CD4-positive, alpha-beta T cell treated with Interleukin-17A for 1 hour (primary cell): ENCODE measurements at regions not wholly inside any gene's neighbourhood (a gene's known extent, or its start where the extent isn't known, plus 50 kb on each side); places are given as distances from the start of the nearest gene placed in this dataset.

Experiments
- DNase-seq: peaks from one replicate; pipeline ENCODE4 v3.0.0-alpha.2; 2020

DNA sequence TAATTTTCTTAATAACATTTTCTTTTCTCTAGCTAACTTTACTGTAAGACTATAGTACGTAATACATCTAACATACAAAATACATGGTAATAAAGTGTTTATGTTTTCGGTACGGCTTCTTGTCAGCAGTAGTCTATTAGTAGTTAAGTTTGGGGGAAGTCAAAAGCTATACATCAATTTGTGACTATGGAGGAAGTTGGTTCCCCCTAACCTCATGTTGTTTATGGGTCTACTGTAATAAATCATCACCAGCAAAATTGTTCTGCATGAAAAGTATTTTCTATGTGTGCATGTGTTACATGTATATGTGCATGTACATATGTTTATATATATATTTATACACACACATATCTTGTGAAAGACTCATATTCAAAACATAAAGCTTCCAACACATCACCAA is 303.0 kb downstream of the TRIB2 start:
- DNase-seq: no peak

DNA sequence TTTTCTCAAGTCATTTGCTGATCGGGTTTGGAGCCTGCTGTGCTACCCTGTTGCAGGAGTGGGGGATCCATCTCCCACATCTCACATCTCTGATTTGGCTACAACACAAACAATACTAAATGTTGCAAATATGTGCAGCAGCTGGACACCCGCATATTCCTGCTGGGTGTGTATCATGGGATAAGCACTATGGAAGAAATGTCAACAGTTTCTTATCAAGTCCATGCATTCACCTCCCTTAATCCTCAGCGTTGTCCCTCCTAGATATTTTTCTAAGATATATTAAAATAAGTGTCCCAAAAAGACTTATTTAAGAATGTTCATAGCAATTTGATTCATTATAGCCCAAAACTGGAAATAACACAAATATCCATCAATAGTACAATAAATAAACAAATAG is 303.7 kb downstream of the TRIB2 start:
- no peak for DNase-seq

- DNase-seq: no peak
Measured at GRCh38 chr2:13021470-13021957, 304.8 kb downstream of the TRIB2 start.

DNA sequence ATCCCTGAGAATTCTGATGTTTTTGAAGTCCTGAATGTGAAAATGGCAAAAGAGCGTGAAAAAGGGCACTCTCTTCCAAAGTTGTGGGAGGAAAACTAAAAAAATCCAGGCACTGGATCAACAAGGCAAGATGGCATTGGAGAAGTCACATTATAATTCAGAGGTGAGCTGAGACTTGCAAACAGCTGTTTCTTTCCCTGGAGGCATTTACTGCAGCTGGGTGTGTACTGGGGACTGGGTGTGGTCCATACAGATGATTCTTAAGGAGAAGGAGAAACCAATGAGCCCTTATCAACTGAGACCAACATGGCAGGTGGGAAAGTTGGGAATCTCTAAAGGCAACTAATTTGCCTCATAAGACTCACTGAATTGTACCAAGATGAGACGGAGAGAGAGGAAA is 313.9 kb downstream of the TRIB2 start:
- DNase-seq: no peak

- no peak for DNase-seq
Measured at GRCh38 chr2:13034861-13035260, 318.1 kb downstream of the TRIB2 start.

DNA sequence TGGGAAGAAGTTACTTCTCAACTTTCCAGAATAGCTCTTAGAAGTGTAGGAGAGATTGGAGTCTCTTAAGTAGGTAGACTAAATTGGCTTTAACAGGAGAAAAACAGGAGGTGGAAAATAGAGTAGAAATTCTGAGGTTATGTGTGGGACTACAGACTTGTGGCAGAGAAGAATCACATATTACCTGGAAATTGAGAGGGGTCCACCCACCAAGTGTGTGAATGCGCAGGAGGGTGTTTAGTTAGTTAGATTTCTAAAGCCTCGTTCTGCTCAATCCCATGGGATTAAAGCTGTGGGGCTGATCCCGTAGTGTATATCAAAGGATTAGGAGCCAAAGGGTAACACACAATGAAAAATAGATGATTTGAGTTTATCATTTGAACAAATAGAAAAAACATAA is 319.1 kb downstream of the TRIB2 start:
- DNase-seq: no peak

DNA sequence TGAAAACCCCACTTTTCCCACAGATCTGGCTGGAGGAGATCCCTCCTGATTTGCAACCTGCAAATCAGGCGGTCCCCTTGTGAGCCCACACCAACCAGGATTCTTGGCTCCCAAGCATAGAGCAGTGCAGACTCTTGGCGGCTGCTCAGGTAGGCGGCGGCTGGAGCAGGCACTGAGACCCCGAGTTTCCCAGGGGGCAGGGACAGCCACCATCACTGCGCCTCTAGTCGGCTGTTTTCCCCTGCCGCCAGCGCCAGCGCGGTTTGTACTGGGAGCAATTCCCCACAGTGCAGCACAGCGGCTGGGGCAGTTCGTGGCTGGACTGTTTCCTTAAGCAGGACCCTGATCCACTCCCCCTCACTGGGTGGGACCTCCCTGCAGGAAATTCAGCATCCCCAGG is 323.3 kb downstream of the TRIB2 start:
- DNase-seq: no peak

GRCh38 chr2:13046557-13047165 is 329.9 kb downstream of the TRIB2 start:
- peak; percentile 7 for DNase-seq

GRCh38 chr2:13050764-13051163 is 334.0 kb downstream of the TRIB2 start:
- DNase-seq: no peak

- no peak for DNase-seq
Measured at GRCh38 chr2:13052547-13052946, 335.8 kb downstream of the TRIB2 start.

DNA sequence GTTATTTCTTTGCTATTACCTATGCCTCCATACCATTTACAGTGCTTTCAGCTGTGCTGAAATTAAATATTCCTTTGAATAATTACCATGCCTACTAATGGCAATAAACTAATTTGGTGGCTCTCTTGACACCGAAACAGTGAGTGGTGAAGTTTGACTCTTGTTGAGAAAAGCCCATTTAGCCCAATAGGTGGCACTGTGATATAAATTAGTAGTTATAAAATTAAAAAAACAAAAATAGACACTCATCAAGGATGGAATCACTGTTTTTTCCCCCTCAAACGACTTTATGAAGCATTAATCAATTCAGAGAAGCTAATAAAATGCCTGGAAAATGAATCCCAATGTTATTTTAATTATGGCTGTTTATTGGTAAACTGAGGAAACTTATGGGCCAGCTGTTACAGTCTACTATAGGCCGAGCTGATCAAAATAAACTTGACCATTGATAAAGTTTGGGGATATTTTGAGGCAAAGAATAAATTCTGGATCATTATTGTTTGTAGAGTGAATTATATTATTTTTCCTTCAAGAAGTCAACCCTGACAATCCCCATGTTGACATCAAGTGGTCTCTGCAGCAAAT is 339.6 kb downstream of the TRIB2 start:
- no peak for DNase-seq

DNA sequence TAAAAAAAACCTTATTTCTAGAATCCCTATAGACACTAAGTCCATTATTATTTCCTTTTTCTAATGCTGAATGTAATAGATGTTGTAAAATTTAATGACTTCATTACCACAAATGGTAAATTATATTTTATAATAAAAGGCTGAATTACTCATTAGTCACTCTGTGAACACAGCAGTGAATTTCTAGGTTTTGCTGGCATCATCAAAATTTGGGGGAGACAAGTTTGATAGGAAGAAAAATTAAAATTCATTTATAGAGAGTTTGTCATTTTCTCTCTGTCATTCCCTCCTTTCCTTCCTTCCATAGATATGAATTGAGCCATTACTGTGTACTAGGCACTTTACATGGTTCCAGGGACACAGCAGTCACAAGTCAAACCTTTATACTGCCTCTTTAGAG is 340.9 kb downstream of the TRIB2 start:
- DNase-seq: no peak

- DNase-seq: no peak
Measured at GRCh38 chr2:13066676-13067075, 349.9 kb downstream of the TRIB2 start.

DNA sequence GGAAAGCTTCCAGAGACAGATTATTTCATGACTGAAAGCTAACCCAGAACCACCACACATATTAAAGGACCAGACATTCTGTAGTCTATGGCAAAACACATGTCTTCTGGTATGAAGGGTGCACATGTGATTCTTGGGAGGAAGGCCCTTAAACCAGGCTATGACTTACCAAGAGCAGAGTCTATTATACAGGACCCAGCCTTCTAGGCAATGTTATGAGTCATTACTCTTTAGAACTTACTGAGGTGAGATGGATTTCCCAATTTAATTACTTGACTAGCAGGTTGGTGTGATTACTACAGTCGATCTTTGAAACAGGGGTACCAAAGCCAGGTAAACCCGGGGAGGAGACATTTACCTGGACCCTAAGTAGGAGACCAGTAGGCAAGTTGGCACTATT is 350.8 kb downstream of the TRIB2 start:
- DNase-seq: no peak

GRCh38 chr2:13089971-13090370 is 373.2 kb downstream of the TRIB2 start:
- DNase-seq: no peak

DNA sequence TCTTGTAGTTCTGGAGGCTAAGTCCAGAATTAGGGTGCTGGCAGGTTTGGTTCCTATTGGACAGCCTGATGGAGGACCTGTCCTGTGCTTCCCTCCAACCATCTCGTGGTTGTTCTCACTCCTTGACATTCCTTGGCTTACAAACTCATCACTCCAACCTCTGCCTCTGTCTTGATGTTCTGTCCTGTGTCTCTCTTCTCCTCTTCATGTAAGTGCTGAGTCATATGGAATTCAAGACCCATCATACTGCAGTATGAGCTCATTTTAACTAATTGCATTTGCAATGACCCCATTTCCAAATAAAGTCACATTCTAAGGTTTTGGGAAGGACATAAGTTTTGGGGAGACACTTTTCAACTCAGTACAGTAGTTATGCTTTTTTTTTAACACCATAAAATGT is 374.7 kb downstream of the TRIB2 start:
- no peak for DNase-seq

DNA sequence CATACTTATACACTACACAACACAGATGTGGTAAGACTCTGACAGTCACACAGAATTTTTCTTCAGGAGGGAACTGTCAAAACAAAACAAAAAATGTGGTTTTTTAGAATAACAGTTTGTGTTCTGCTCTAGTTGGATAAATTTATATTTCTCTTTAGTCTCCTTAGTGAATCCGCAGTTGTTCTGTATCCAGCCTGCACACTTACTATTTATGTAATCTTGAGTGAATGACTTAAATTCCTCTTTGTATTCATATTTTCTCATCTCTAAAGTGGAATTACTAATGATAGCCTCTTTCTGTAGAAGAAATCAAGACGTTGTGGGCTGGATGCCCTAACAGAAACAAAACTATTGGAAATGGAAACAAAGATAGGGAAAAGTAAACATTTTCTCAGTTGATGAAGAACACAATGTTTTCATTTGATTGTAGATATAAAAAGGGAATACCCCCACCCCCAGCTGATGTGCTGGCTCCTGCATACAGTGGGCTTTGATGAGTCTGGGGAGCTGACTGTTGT is 375.2 kb downstream of the TRIB2 start:
- DNase-seq: no peak

GRCh38 chr2:13093416-13093991 is 376.8 kb downstream of the TRIB2 start:
- DNase-seq: no peak

- no peak for DNase-seq
Measured at GRCh38 chr2:13102397-13103063, 385.8 kb downstream of the TRIB2 start.

- no peak for DNase-seq
Measured at GRCh38 chr2:13103151-13103550, 386.4 kb downstream of the TRIB2 start.

- no peak for DNase-seq
Measured at GRCh38 chr2:13103778-13104493, 387.2 kb downstream of the TRIB2 start.

DNA sequence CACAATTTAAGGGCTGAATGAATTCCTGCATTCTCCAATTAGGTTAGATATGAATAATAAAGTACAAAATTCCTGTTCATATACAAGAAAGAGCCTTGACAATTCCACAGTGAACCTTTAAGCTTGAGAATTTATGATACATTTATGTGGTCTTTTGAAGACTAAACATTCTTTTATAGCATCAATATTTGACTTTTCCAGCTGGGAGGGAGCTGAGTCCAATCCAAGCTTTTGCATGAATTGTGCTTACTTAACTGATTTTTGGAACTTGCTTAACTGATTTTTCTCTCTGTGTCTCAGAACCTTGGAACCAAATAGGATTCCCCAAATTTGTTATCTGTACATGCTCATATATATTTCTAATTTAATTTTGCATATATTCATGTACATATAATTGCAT is 388.0 kb downstream of the TRIB2 start:
- DNase-seq: no peak

- DNase-seq: no peak
Measured at GRCh38 chr2:13106302-13106701, 389.6 kb downstream of the TRIB2 start.
